ENCODE measurements at regions not wholly inside any gene's neighbourhood (a gene's known extent, or its start where the extent isn't known, plus 50 kb on each side); places are given as distances from the start of the nearest gene placed in this dataset.

- WGBS (ENCODE audit: low lambda C conversion rate, missing lambda C conversion rate), result 94% methylated on average over 11 of the region's 11 CpGs
- H2AFZ ChIP-seq, result no peak overlapping the region
- no peaks in the 10 kb centered on the region for H4K20me1 ChIP-seq (ENCODE audit: insufficient read depth, poor library complexity, severe bottlenecking)
- no peaks in the 10 kb centered on the region for H3K36me3 ChIP-seq (replicated peaks; ENCODE audit: insufficient read depth, low read depth)
- no peaks in the 10 kb centered on the region for H3K4me1 ChIP-seq (ENCODE audit: insufficient read depth)
- no peak overlapping the region for H3K4me2 ChIP-seq
- H3K79me2 ChIP-seq, result no peaks in the 10 kb centered on the region
- no peaks in the 10 kb centered on the region for H3K9me2 ChIP-seq (replicated peaks; ENCODE audit: insufficient read depth)
- H3K27me3 ChIP-seq, result no peaks in the 10 kb centered on the region
- no peaks in the 10 kb centered on the region for H3K9me3 ChIP-seq (ENCODE audit: low read depth)
- TF ChIP-seq EZH2phosphoT487 (IDR thresholded peaks at IDR 0.05; ENCODE audit: low read depth, severe bottlenecking, unreplicated experiment) (no peak), CTCF (IDR thresholded peaks at IDR 0.05; ENCODE audit: poor library complexity) (no peak), EZH2 (IDR thresholded peaks at IDR 0.05; ENCODE audit: borderline replicate concordance) (no peak)
- DNase-seq (ENCODE audit: low spot score), result no peak
- H3K4me3 ChIP-seq, result no peak overlapping the region
- no peak overlapping the region for H3K27ac ChIP-seq
These were observed 113.5 kb upstream of the RAB6C start for GRCh38 chr2:129865976-129866375.

- H3K9me2 ChIP-seq (replicated peaks; ENCODE audit: insufficient read depth), result no peaks in the 10 kb centered on the region
- no peak overlapping the region for H3K27ac ChIP-seq
- no peak for DNase-seq (ENCODE audit: low spot score)
- H3K27me3 ChIP-seq, result no peaks in the 10 kb centered on the region
- H3K79me2 ChIP-seq, result no peaks in the 10 kb centered on the region
- H3K4me3 ChIP-seq, result no peak overlapping the region
- no peaks in the 10 kb centered on the region for H4K20me1 ChIP-seq (ENCODE audit: insufficient read depth, poor library complexity, severe bottlenecking)
- no peaks in the 10 kb centered on the region for H3K4me1 ChIP-seq (ENCODE audit: insufficient read depth)
- H3K36me3 ChIP-seq (replicated peaks; ENCODE audit: insufficient read depth, low read depth), result no peaks in the 10 kb centered on the region
- no peak for TF ChIP-seq CTCF (IDR thresholded peaks at IDR 0.05; ENCODE audit: poor library complexity)
- no peak for TF ChIP-seq EZH2phosphoT487 (IDR thresholded peaks at IDR 0.05; ENCODE audit: low read depth, severe bottlenecking, unreplicated experiment)
- no peak for TF ChIP-seq EZH2 (IDR thresholded peaks at IDR 0.05; ENCODE audit: borderline replicate concordance)
- H3K4me2 ChIP-seq, result no peak overlapping the region
- H2AFZ ChIP-seq, result no peak overlapping the region
- H3K9me3 ChIP-seq (ENCODE audit: low read depth), result no peaks in the 10 kb centered on the region
- 96% methylated on average over 3 of the region's 3 CpGs for WGBS (ENCODE audit: low lambda C conversion rate, missing lambda C conversion rate)
These were observed 113.1 kb upstream of the RAB6C start for GRCh38 chr2:129866391-129866790.

GRCh38 chr2:129868151-129868550, 111.3 kb upstream of the RAB6C start:
- TF ChIP-seq EZH2phosphoT487 (IDR thresholded peaks at IDR 0.05; ENCODE audit: low read depth, severe bottlenecking, unreplicated experiment) (no peak), EZH2 (IDR thresholded peaks at IDR 0.05; ENCODE audit: borderline replicate concordance) (no peak)
- H3K9me3 ChIP-seq (ENCODE audit: low read depth), result no peaks in the 10 kb centered on the region
- no peaks in the 10 kb centered on the region for H3K4me1 ChIP-seq (ENCODE audit: insufficient read depth)
- WGBS (ENCODE audit: low lambda C conversion rate, missing lambda C conversion rate), result 85% methylated on average over 8 of the region's 8 CpGs
- H3K4me2 ChIP-seq, result no peak overlapping the region
- H4K20me1 ChIP-seq (ENCODE audit: insufficient read depth, poor library complexity, severe bottlenecking), result no peaks in the 10 kb centered on the region
- no peaks in the 10 kb centered on the region for H3K36me3 ChIP-seq (replicated peaks; ENCODE audit: insufficient read depth, low read depth)
- no peaks in the 10 kb centered on the region for H3K9me2 ChIP-seq (replicated peaks; ENCODE audit: insufficient read depth)
- H3K79me2 ChIP-seq, result no peaks in the 10 kb centered on the region
- no peak overlapping the region for H3K4me3 ChIP-seq
- no peaks in the 10 kb centered on the region for H3K27me3 ChIP-seq
- no peak overlapping the region for H3K27ac ChIP-seq
- H2AFZ ChIP-seq, result no peak overlapping the region
- DNase-seq (ENCODE audit: low spot score), result no peak

GRCh38 chr2:129870685-129871241, 108.7 kb upstream of the RAB6C start:
- no peak overlapping the region for H3K4me3 ChIP-seq
- H3K9me3 ChIP-seq (ENCODE audit: low read depth), result no peaks in the 10 kb centered on the region
- TF ChIP-seq EZH2 (IDR thresholded peaks at IDR 0.05; ENCODE audit: borderline replicate concordance), result no peak
- TF ChIP-seq EZH2phosphoT487 (IDR thresholded peaks at IDR 0.05; ENCODE audit: low read depth, severe bottlenecking, unreplicated experiment), result no peak
- no peak for TF ChIP-seq CTCF (IDR thresholded peaks at IDR 0.05; ENCODE audit: poor library complexity)
- H3K79me2 ChIP-seq, result no peaks in the 10 kb centered on the region
- no peak for DNase-seq (ENCODE audit: low spot score)
- H3K36me3 ChIP-seq (replicated peaks; ENCODE audit: insufficient read depth, low read depth), result no peaks in the 10 kb centered on the region
- no peaks in the 10 kb centered on the region for H4K20me1 ChIP-seq (ENCODE audit: insufficient read depth, poor library complexity, severe bottlenecking)
- H3K9me2 ChIP-seq (replicated peaks; ENCODE audit: insufficient read depth), result no peaks in the 10 kb centered on the region
- no peak overlapping the region for H3K27ac ChIP-seq
- WGBS (ENCODE audit: low lambda C conversion rate, missing lambda C conversion rate), result 79% methylated on average over 4 of the region's 4 CpGs
- no peak overlapping the region for H3K4me2 ChIP-seq
- no peak overlapping the region for H2AFZ ChIP-seq
- no peaks in the 10 kb centered on the region for H3K4me1 ChIP-seq (ENCODE audit: insufficient read depth)
- no peaks in the 10 kb centered on the region for H3K27me3 ChIP-seq
